ENCODE measurements at regions not wholly inside any gene's neighbourhood (a gene's known extent, or its start where the extent isn't known, plus 50 kb on each side); places are given as distances from the start of the nearest gene placed in this dataset.

- no peaks in the 10 kb centered on the region for H3K27me3 ChIP-seq
- no peak overlapping the region for H3K27ac ChIP-seq
- ATAC-seq = no peak
- intact Hi-C loops (cut with DNase I) = no loop called here
- 39 to 56% methylated on average over 2 of the region's 2 CpGs for WGBS, 2 donors
- no peaks in the 10 kb centered on the region for H3K36me3 ChIP-seq (replicated peaks in 1 of 2; ENCODE audit: insufficient read depth in 1 of 2, low read depth in 2 of 2)
- H3K4me1 ChIP-seq = no peaks in the 10 kb centered on the region
- DNase-seq = no peak
- H3K4me3 ChIP-seq = no peak overlapping the region
- TF ChIP-seq CTCF (IDR thresholded peaks at IDR 0.05) (no peak), POLR2A (IDR thresholded peaks at IDR 0.05) (no peak)
- no peaks in the 10 kb centered on the region for H3K9me3 ChIP-seq
These were observed 538.2 kb upstream of the CDH5 start for GRCh38 chr16:65828296-65828695.

GRCh38 chr16:65827231-65827630 lies 539.3 kb upstream of the CDH5 start:
- no peak for TF ChIP-seq POLR2A (IDR thresholded peaks at IDR 0.05)
- TF ChIP-seq CTCF (IDR thresholded peaks at IDR 0.05) = no peak
- Histone ChIP-seq H3K4me3 (no peak overlapping the region), H3K4me1 (no peaks in the 10 kb centered on the region), H3K27me3 (no peaks in the 10 kb centered on the region), H3K27ac (no peak overlapping the region), H3K9me3 (no peaks in the 10 kb centered on the region), H3K36me3 (replicated peaks in 1 of 2; ENCODE audit: insufficient read depth in 1 of 2, low read depth in 2 of 2) (no peaks in the 10 kb centered on the region)
- DNase-seq (no peak), ATAC-seq (no peak)
- intact Hi-C loops (cut with DNase I) = no loop called here
- 81 to 84% methylated on average over 2 of the region's 2 CpGs for WGBS, 2 donors

GRCh38 chr16:65825191-65825856 lies 541.2 kb upstream of the CDH5 start:
- intact Hi-C loops (cut with DNase I) = no loop called here
- no peak for ATAC-seq
- Histone ChIP-seq H3K27me3 (no peaks in the 10 kb centered on the region), H3K36me3 (replicated peaks in 1 of 2; ENCODE audit: insufficient read depth in 1 of 2, low read depth in 2 of 2) (no peaks in the 10 kb centered on the region), H3K4me1 (no peaks in the 10 kb centered on the region), H3K27ac (no peak overlapping the region), H3K4me3 (no peak overlapping the region), H3K9me3 (no peaks in the 10 kb centered on the region)
- TF ChIP-seq CTCF (IDR thresholded peaks at IDR 0.05) (no peak), POLR2A (IDR thresholded peaks at IDR 0.05) (no peak)
- 67 to 72% methylated on average over 8 of the region's 8 CpGs for WGBS, 2 donors
- no peak for DNase-seq

GRCh38 chr16:65822148-65822547 lies 544.3 kb upstream of the CDH5 start:
- H3K27me3 ChIP-seq = no peaks in the 10 kb centered on the region
- H3K4me1 ChIP-seq = no peaks in the 10 kb centered on the region
- intact Hi-C loops (cut with DNase I) = no loop called here
- no peaks in the 10 kb centered on the region for H3K36me3 ChIP-seq (replicated peaks in 1 of 2; ENCODE audit: insufficient read depth in 1 of 2, low read depth in 2 of 2)
- no peak overlapping the region for H3K4me3 ChIP-seq
- TF ChIP-seq CTCF (IDR thresholded peaks at IDR 0.05) = no peak
- no peak for TF ChIP-seq POLR2A (IDR thresholded peaks at IDR 0.05)
- no peaks in the 10 kb centered on the region for H3K9me3 ChIP-seq
- 56 to 78% methylated on average over 2 of the region's 2 CpGs for WGBS, 2 donors
- ATAC-seq (no peak), DNase-seq (no peak)
- no peak overlapping the region for H3K27ac ChIP-seq
